Caco-2 (cell line): ENCODE measurements at regions not wholly inside any gene's neighbourhood (a gene's known extent, or its start where the extent isn't known, plus 50 kb on each side); places are given as distances from the start of the nearest gene placed in this dataset.

Source experiments
- BruUV-seq: library from RNA; stranded (reverse); fragments of 400-500 nt; replicated peaks from 2 replicates; lab custom pipeline; 2021; lab: Mats Ljungman, UMichigan
- CTCF ChIA-PET: fragments of 300-600 bp; sonication (Branson Sonifier 250); formaldehyde crosslinking; loops from one replicate; lab custom pipeline; 2022; ENCODE audit warnings: antibody characterized with exemption; lab: Charles Lee
- POLR2A ChIA-PET: fragments of 300-600 bp; sonication (Branson Sonifier 250); formaldehyde crosslinking; loops from one replicate; lab custom pipeline; 2022; ENCODE audit warnings: antibody characterized with exemption; lab: Charles Lee
- DNase-seq, 2 experiments: peaks; one replicate each; pipeline versions ENCODE4 v3.0.0 to v3.0.0-alpha.2; 2020 to 2022
- H3K27me3 ChIP-seq: replicated peaks from 2 replicates; pipeline ENCODE4 v1.6.0; 2011; ENCODE audit warnings: low read length; ENCODE audit not compliant: control insufficient read depth, insufficient read depth
- H3K36me3 ChIP-seq: 2 replicates; pipeline ENCODE4 v1.5.1; 2011; ENCODE audit warnings: low read length; ENCODE audit not compliant: control insufficient read depth, insufficient read depth
- H3K4me1 ChIP-seq: fragments of 250-450 bp; sonication (Bioruptor Pico); 2 replicates; pipeline ENCODE4 v1.5.1; 2020; ENCODE audit warnings: mild to moderate bottlenecking
- H3K4me3 ChIP-seq: 2 replicates; pipeline ENCODE4 v1.5.1; 2011; ENCODE audit warnings: low read depth, mild to moderate bottlenecking, control low read depth, low read length
- H3K9me3 ChIP-seq: fragments of 250-450 bp; sonication (Bioruptor Pico); 2 replicates; pipeline ENCODE4 v1.5.1; 2020; ENCODE audit warnings: mild to moderate bottlenecking, moderate library complexity
- H3K27ac Mint-ChIP-seq: one replicate; pipeline ENCODE4 v1.8.0; 2022; ENCODE audit warnings: mixed read lengths; ENCODE audit not compliant: unreplicated experiment
- H3K27me3 Mint-ChIP-seq: one replicate; pipeline ENCODE4 v1.8.0; 2022; ENCODE audit warnings: mixed read lengths; ENCODE audit not compliant: insufficient read depth, unreplicated experiment
- H3K36me3 Mint-ChIP-seq: one replicate; pipeline ENCODE4 v1.8.0; 2022; ENCODE audit warnings: mild to moderate bottlenecking, mixed read lengths; ENCODE audit not compliant: insufficient read depth, unreplicated experiment
- H3K4me1 Mint-ChIP-seq: one replicate; pipeline ENCODE4 v1.8.0; 2022; ENCODE audit warnings: low read depth, mixed read lengths; ENCODE audit not compliant: unreplicated experiment
- H3K4me3 Mint-ChIP-seq: one replicate; pipeline ENCODE4 v1.8.0; 2022; ENCODE audit warnings: mild to moderate bottlenecking, moderate library complexity, mixed read lengths; ENCODE audit not compliant: unreplicated experiment
- H3K9me3 Mint-ChIP-seq: one replicate; pipeline ENCODE4 v1.8.0; 2022; ENCODE audit warnings: mixed read lengths; ENCODE audit not compliant: unreplicated experiment
- CTCF ChIP-seq, 2 experiments: fragments of 200-600 bp in 1 of 2; IDR thresholded peaks; 1 replicate in 1 of 2; 2 replicates in 1 of 2; pipeline versions ENCODE4 v1.5.1 to v1.8.0; 2011 to 2022; ENCODE audit warnings: antibody characterized with exemption in 1 of 2, control low read depth in 1 of 2, inconsistent platforms in 1 of 2, low read depth in 1 of 2, low read length in 1 of 2, mild to moderate bottlenecking in 1 of 2, moderate library complexity in 1 of 2; ENCODE audit not compliant: insufficient read depth in 1 of 2, severe bottlenecking in 1 of 2, unreplicated experiment in 1 of 2
- intact Hi-C: fragments of 100-400 bp; cut with micrococcal nuclease; formaldehyde crosslinking; loops from one replicate; pipeline ENCODE4 v1.10.0; 2022; ENCODE audit not compliant: unreplicated experiment

- H3K4me1 ChIP-seq = no peaks in the 10 kb centered on the region
- no peaks in the 10 kb centered on the region for H3K36me3 ChIP-seq
- no peak overlapping the region for H3K4me3 ChIP-seq
- H3K9me3 ChIP-seq = no peaks in the 10 kb centered on the region
- DNase-seq = no peak
- no peaks in the 10 kb centered on the region for H3K27me3 ChIP-seq
- Mint-ChIP-seq H3K27ac (no peak overlapping the region), H3K27me3 (peaks cover 11% of the 10 kb centered on the region), H3K4me1 (no peaks in the 10 kb centered on the region), H3K9me3 (no peaks in the 10 kb centered on the region), H3K4me3 (no peak overlapping the region), H3K36me3 (no peaks in the 10 kb centered on the region)
- no peak for TF ChIP-seq CTCF (IDR thresholded peaks at IDR 0.05; ENCODE audit: insufficient read depth in 1 of 2, low read depth in 1 of 2, low read length in 1 of 2, severe bottlenecking in 1 of 2, unreplicated experiment in 1 of 2)
- ChIA-PET POLR2A (no interaction called here), CTCF (no interaction called here)
- intact Hi-C loops = no loop called here
- BruUV-seq = no TSS peak
Observed at GRCh38 chr2:204199357-204199756, 262.8 kb downstream of the ICOS start.

GRCh38 chr2:204201507-204201906 is 264.9 kb downstream of the ICOS start:
- Histone ChIP-seq H3K27me3 (no peaks in the 10 kb centered on the region), H3K36me3 (no peaks in the 10 kb centered on the region), H3K4me3 (no peak overlapping the region), H3K4me1 (no peaks in the 10 kb centered on the region), H3K9me3 (no peaks in the 10 kb centered on the region)
- intact Hi-C loops = no loop called here
- DNase-seq = no peak
- no peak for TF ChIP-seq CTCF (IDR thresholded peaks at IDR 0.05; ENCODE audit: insufficient read depth in 1 of 2, low read depth in 1 of 2, low read length in 1 of 2, severe bottlenecking in 1 of 2, unreplicated experiment in 1 of 2)
- H3K9me3 Mint-ChIP-seq = no peaks in the 10 kb centered on the region
- ChIA-PET POLR2A (no interaction called here), CTCF (no interaction called here)
- BruUV-seq = no TSS peak
- peaks cover 10% of the 10 kb centered on the region for H3K27me3 Mint-ChIP-seq
- no peaks in the 10 kb centered on the region for H3K36me3 Mint-ChIP-seq
- H3K4me1 Mint-ChIP-seq = no peaks in the 10 kb centered on the region
- H3K27ac Mint-ChIP-seq = no peak overlapping the region
- no peak overlapping the region for H3K4me3 Mint-ChIP-seq

GRCh38 chr2:204202253-204202652 is 265.7 kb downstream of the ICOS start:
- CTCF ChIA-PET = no interaction called here
- peaks cover 12% of the 10 kb centered on the region for H3K27me3 Mint-ChIP-seq
- BruUV-seq = no TSS peak
- no peaks in the 10 kb centered on the region for H3K9me3 Mint-ChIP-seq
- DNase-seq = no peak
- intact Hi-C loops = no loop called here
- TF ChIP-seq CTCF (IDR thresholded peaks at IDR 0.05; ENCODE audit: insufficient read depth in 1 of 2, low read depth in 1 of 2, low read length in 1 of 2, severe bottlenecking in 1 of 2, unreplicated experiment in 1 of 2) = no peak
- Histone ChIP-seq H3K27me3 (peaks cover 2% of the 10 kb centered on the region; the same call in 1 of the 2 replicates), H3K4me3 (no peak overlapping the region), H3K9me3 (no peaks in the 10 kb centered on the region), H3K36me3 (no peaks in the 10 kb centered on the region), H3K4me1 (no peaks in the 10 kb centered on the region)
- POLR2A ChIA-PET = no interaction called here
- no peaks in the 10 kb centered on the region for H3K4me1 Mint-ChIP-seq
- no peak overlapping the region for H3K27ac Mint-ChIP-seq
- H3K4me3 Mint-ChIP-seq = no peak overlapping the region
- H3K36me3 Mint-ChIP-seq = no peaks in the 10 kb centered on the region
